KBM-7 (cell line): ENCODE measurements at regions not wholly inside any gene's neighbourhood (a gene's known extent, or its start where the extent isn't known, plus 50 kb on each side); places are given as distances from the start of the nearest gene placed in this dataset.

Experiments used
- DNase-seq: peaks from one replicate; pipeline ENCODE4 v3.0.0-alpha.2; 2015
- in situ Hi-C: fragments of 300-500 bp; cut with MboI; formaldehyde crosslinking; loops from 2 replicates; pipeline ENCODE4 v1.14.3; 2020; ENCODE audit warnings: low sequenced_read_pairs, low pct_unique_long_range_greater_than_20kb, mixed read lengths

- no peak for DNase-seq
- in situ Hi-C loops, result no loop called here
Observed at GRCh38 chr1:209256766-209257350, 326.7 kb upstream of the CAMK1G start.

DNA sequence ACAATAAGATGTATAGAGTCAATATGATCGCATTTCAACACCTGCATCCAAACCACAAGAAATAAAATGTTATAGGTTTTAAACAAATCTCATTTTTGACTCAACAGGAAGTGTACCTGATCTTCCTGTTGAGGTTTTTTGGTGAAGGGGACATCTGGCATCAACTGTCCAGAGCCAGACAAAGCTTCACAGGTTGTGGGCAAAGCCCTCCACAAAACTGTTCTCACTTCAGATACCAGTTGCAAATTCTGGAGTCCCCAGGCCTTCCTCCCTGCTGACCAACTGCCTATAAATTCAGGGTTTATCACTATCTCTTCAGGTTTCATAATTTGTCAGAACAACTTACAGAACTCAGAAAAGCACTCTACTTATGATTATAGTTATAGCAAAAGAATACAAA is 326.1 kb upstream of the CAMK1G start:
- DNase-seq, result no peak
- in situ Hi-C loops, result no loop called here

GRCh38 chr1:209260136-209260535 is 323.4 kb upstream of the CAMK1G start:
- DNase-seq, result no peak
- in situ Hi-C loops, result no loop called here

- in situ Hi-C loops, result no loop called here
- no peak for DNase-seq
Observed at GRCh38 chr1:209262631-209263030, 320.9 kb upstream of the CAMK1G start.

DNA sequence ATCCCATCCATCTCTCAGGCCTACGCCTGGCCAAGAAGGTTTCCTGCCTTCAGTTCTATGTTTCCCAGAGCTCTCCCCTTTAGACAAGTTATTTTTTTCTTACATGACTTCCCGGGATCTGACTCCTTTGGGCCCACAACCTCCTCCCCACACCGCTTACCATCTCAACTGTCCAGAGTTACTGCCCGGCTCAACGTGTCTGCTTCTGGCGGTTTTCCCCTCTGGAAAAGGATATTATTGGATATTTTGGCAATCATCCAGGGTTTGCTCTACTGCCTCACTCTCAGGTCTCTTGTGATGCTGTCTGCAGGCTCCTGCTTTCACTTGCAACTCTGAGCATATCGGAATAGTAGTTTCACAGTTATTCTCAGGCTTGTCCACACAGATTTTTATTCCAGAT is 318.2 kb upstream of the CAMK1G start:
- in situ Hi-C loops, result no loop called here
- DNase-seq, result no peak

DNA sequence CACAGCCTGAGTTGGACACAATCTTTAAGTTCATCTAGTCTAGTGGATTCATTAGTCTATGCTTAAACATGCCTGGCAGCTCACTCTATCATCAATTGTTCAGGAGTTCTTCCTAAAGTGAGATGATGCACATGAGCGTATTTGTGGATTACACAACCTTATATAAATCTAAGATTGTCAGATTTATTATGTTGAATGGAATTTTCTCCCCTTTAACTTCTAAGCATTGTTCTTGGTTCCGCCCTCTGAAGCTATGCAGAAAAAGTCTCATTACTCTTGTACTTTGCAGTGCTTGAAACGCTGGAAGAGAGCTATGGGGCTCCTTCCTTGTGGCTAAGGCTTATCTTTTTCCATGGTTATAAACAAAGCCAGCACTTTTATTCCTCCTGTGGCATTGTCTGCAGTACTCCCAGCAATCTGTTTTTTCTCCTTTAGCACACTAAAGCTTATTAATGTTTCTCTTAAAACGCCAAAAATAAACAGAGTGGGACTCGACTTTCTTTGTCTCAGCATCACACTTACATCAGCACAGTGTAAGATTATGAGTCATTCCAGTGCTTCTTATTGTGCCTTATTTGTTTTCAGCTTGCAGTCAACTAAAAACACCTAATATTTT is 316.8 kb upstream of the CAMK1G start:
- DNase-seq, result no peak
- in situ Hi-C loops, result no loop called here

DNA sequence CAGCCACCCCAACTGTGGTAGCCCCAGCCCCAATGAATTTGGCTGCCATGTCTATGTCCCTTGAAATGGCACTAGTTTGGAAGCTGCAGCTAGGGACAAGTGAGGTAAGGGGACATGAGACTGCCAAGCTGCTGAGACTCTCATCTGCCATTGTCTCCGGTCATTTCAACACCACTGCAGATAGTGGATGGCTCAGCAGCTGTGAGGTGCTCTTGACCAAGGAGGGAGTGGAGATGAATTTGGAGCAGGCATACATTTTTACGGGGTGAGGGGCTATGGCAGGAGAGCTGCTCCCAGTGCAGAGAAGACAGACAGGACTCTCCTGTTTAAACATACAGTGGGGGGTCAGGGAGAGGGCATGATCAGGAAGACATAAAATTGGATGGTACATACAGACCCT is 315.5 kb upstream of the CAMK1G start:
- in situ Hi-C loops, result no loop called here

GRCh38 chr1:209268479-209268878 is 315.0 kb upstream of the CAMK1G start:
- no peak for DNase-seq
- in situ Hi-C loops, result no loop called here

More for the DNA sequence above, 315.5 kb upstream of the CAMK1G start:
- no peak for DNase-seq

DNA sequence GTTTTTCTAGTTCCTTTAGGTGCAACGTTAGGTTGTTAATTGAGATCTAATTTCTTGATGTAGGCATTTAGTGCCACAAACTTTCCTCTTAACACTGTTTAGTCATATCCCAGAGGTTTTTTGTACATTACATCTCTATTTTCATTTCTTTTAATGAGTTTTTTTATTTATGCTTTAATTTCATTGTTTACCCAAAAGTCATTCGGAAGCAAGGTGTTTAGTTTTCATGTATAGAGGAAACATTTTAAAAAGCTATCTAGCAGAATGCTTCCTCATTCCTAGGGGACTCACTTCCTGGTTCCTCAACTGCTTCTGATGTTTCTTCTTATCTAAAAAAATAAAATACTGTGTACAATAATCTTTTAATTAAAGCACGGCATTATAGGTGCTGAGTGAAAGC is 307.2 kb upstream of the CAMK1G start:
- DNase-seq, result no peak
- in situ Hi-C loops, result no loop called here

DNA sequence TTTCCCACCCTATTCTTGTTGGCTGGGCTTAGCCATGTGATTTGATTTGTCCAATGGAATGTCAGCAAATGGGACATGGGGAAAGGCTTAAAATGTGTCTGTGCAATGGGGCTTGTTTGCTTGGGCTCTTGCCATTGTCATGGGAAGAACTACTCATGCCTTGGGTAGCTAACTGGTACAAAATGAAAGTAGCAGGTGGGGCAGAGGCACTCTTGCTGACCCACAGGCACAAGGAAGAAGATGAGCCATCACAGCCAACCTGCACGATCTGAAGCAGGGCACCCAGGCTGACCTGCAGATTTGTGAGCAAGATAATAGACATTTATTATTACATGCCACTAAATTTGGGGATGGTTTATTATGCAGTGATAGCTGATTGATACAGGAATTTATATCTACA is 305.9 kb upstream of the CAMK1G start:
- DNase-seq, result no peak
- in situ Hi-C loops, result no loop called here

- no peak for DNase-seq
- in situ Hi-C loops, result no loop called here
Observed at GRCh38 chr1:209291715-209292114, 291.8 kb upstream of the CAMK1G start.

DNA sequence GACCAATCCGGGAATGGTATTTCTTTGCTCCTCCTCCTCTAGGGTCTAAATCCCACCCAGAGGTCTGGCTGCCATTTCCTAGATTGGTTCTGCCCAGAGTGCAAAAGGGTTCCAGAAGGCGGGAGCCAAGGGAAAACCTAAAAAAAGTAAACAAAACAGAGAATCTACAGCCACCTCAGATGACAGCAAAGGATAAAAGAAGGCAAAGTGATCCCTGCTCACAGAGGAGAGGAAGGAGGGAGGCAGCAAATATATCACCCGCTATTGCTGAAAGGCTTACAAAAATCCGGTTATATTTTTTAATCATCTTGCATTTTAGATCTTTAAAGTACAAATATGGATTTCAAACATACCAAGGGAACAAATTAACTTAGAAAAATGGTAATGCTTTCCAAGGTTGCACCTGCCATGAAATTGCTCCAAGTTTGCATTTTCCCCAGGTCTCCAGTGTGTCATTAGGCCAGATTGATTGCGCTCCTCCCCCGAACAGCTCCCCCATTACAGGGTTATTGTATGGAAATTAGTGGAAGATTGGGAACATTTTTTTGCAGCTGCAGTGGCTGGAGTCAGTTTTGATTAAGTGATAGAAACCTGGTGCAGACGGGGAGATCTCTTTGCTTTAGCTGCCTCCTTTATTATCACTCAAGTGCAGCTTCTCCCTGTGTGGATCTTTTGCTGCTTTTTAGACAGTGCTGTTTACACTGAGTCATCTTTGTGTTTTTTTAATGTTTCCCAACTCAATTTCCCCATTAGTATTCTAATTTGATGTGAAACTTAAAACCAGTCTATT is 280.5 kb upstream of the CAMK1G start:
- in situ Hi-C loops, result no loop called here
- DNase-seq, result no peak

DNA sequence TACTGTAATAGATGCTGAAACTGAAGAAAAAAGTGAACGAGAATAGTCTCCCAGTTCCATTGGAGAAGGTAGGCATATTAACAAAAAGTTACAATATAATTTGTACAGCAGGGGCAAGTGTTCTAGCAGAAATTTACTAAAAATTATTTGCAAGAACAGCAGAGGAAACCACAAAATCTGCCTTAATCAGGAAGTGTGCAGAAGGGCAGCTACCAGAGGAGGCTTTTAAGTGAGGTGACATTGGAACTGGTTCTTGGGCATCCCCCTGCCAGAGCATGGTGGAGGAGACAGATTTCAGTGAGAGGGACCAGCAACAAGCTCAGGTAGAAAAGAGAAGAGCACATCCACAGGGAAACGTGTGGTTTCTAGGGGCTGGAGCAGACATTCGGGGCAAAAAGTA is 279.3 kb upstream of the CAMK1G start:
- in situ Hi-C loops, result no loop called here
- DNase-seq, result no peak

GRCh38 chr1:209305221-209305954 is 278.1 kb upstream of the CAMK1G start:
- in situ Hi-C loops, result no loop called here
- DNase-seq, result no peak

DNA sequence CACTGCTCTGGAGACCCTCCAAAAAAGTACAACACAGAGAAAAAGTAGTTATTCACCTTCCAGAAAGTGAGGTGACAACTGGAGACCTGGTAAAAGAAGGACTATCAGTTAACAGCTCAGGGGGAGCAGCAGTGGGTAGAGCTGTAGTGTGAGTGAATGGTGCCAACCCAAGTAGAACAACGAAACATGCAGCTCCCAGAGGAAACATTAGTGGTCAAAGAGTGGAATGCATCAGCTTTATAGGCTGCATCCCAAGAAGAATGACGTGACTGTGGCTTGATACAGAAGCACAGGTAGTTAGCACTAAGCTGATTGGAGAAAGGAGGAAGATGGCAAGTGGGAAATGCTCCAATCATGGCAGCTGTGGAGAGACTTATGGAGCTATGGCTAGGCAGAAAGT is 275.7 kb upstream of the CAMK1G start:
- no peak for DNase-seq
- in situ Hi-C loops, result no loop called here

- no peak for DNase-seq
- in situ Hi-C loops, result no loop called here
Observed at GRCh38 chr1:209309198-209309597, 274.3 kb upstream of the CAMK1G start.

DNA sequence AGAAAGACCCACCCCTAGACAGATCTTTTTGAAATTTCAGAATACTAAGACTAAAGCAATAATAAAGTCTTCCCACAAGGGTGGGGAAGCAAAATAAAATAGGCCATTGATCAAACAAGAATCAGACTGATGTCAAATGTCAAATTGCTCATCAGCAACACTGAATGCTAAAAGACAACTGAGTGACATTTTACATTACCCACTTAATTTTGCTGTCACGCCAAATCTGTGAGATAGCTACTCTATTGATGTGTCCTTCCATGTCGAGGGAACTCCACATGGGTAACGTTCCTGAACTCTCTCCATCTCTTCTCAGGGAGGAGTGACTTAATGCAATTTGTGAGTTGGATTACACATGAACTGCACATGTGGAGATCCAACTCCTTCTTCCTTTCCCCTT is 271.7 kb upstream of the CAMK1G start:
- DNase-seq, result no peak

DNA sequence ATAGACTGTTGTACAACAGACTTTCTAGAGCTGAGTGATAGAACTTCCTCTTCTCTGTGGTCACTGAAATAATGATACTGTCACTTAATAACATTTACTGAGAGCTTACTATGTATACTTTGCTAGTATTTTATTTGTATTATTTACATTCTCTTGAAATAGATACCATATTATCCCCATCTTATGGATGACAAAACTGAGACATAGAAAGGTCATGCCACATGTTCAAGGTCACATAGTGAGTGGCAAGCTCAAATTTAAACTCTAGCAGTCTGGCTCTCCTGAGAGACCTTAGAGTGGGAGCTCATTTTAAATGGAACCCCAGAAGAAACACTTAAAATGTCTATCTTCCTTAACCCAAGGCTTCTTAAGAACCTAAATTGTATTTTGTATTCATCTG is 266.6 kb upstream of the CAMK1G start:
- no peak for DNase-seq
- in situ Hi-C loops, result no loop called here

More for the DNA sequence above, 271.7 kb upstream of the CAMK1G start:
- in situ Hi-C loops, result no loop called here

- in situ Hi-C loops, result no loop called here
- DNase-seq, result no peak
Observed at GRCh38 chr1:209318181-209319056, 265.1 kb upstream of the CAMK1G start.
